GM19468 (cell line): ENCODE measurements at regions not wholly inside any gene's neighbourhood (a gene's known extent, or its start where the extent isn't known, plus 50 kb on each side); places are given as distances from the start of the nearest gene placed in this dataset.
"Not testable (repeated sequence)": the region's sequence is repeated elsewhere in the genome, so short reads cannot be mapped to it uniquely, and the experiment has no call there.

ENCODE experiments used
- ATAC-seq: cut with Tn5 transposase; IDR thresholded peaks from one replicate; pipeline ENCODE4 v1.9.1; 2021; ENCODE audit warnings: mild to moderate bottlenecking, moderate library complexity, moderate number of reproducible peaks; ENCODE audit not compliant: unreplicated experiment; ENCODE audit errors: extremely low read depth

DNA sequence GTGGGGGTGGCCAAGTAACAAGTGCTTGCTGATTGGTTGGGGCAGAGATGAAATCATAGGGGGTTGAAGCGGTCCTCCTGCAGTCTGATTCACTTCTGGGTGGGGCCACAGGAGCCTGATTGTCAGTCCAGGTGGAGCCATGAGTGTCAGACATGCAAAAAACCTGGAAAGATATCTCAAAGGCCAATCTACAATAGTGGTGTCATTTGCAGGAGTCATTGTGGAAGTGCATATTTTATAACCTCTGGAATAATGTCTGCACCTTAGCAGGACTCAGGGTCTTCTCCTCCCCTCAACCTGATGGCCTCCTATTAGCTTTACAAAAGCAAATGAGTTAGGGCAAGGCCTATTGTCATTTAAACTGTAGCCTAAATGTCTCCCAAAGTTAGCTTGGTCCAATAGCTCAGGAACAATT is 241.4 kb downstream of the NUAK1 start:
- no peak for ATAC-seq

DNA sequence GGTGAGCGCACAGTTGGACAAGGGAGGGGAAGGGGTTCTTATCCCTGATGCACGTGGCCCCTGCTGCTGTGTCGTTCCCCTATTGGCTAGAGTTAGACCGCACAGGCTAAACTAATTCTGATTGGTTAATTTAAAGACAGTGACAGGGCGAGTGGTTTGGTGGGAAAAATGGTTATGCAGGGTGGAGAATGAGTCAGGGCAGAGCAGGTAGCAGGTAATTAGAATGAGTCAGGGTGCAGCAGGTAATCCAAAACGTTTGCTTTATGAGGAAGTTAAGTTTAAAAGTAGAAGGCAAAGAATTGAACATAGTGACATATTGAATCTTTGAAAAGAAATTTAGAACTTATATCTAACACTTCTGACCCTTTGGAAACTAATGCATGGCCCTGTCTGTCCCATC is 240.5 kb downstream of the NUAK1 start:
- ATAC-seq, result not testable (repeated sequence)

DNA sequence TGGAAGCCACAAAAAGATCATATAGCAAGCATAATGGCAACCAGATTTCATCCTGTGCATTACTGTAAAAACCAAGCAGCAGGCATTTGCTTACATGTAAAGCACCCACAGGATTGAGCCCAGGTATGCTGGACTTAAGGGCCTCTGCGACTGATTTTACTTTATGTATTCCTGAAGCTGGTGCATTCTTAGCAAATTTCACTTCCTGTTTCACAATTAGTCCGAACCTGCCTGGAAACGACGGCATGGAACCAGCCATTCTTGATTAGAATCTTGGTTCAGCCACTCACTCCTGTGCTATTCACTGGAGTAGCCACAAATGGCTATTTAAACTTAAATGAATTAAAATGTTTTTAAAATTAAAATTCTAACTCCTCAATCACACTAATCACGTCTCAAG is 239.2 kb downstream of the NUAK1 start:
- ATAC-seq, result no peak

DNA sequence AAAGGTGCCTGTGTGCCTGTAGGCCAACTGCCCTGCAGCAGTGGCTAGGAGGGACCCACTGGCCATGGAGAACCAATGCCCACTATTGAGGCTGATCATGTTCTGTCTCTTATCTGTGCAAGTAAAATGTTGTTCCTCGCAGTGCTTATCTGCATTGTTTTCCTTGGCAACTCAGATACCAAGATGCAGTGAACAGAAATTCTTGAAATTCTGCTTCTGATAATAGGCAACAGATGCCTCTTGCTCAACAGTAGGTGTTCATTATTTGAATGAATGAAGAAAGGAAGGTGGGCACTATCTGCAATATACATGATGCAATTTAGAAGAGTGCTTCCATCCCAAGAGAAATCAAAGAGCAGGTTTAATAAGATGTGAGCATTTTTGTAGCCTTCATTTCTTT is 232.2 kb downstream of the NUAK1 start:
- ATAC-seq, result no peak

DNA sequence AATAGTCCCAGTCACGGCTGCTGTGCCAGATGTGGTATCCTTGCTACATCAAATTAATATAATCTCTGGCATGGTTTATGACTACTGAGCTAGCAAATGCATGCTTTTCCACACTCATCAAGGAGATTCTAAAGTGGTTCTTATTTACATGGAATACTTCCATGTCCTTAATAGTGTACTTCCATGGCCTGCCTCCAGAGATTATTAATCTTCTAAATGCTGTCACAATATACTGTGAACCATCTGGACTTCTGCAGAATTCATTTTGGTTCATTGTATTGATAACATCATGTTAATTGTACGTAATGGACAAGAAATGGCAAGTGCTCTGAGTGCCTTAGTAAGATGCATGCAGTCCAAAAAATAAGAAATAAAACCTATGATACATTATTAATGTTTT is 230.8 kb downstream of the NUAK1 start:
- ATAC-seq, result no peak

DNA sequence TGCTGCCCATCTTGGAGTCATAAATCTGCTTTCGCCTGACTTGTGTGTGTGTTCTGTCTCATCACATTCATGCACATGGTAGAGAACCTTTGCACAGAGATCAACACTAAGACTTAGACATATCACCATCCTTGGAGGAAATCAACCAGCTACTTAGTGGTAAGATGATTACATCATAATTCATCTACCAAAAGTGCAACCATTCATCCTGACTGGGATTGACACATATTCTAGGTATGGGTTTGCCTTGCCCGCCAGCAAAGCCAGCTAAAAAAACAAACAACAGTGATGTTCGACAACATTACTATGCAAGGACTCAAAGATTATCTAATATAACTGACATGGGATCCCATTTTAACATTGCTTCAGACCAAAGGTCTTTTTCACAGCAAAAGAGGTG is 228.7 kb downstream of the NUAK1 start:
- ATAC-seq, result no peak

DNA sequence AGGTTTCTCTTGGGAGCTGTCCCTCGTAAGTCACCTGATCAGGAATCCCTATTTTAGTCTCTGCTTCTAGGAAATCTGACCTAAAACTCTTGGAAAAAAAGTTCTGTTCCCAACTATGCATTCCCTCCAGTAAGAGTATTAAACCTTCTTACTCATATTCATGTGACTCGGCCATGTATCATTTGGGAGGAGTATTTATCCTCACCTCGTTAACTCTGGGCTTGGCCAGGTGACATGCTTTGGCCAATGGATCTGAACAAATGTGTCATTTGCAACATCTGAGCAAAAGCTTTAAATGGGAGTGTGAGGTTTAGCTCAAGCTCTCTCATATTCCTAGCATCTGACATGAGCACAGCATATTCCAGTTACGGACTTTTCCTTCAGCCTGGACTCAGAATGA is 226.8 kb downstream of the NUAK1 start:
- ATAC-seq, result no peak

DNA sequence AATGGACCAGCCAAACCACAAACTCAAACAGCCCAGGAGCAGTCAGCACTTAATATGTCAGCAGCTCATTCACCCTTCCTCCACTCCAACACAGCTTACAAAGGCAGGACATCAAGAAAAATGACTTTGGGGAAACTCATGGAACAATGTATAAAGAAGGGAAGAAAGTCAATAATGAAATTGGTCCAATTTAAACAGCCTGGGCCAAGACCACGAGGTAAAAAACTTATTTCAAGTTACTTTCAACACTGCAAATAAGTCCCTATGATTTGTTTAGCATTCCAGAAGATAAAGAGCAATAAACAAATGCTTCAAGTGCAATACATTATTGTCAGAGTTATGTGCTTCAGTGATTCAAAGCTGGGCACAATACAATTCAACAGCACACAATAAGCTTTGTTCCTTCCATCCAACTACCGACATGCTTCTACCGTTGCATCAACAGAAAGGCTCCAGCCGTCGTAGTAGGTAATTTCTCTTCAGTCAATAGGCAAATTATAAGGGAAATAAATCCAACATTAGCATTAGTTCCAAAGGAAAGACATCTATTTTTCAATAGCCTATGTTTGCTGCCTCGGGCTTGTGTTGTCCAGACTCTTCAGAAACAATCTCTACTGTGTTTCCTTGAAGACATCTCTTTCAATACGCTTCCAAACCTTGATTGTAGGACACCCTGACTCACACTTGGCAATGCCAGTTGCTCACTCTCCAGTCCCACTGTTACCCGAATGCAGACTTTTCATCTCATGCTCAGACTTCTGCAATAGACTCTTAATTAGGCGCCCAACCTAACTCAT is 225.7 kb downstream of the NUAK1 start:
- no peak for ATAC-seq

DNA sequence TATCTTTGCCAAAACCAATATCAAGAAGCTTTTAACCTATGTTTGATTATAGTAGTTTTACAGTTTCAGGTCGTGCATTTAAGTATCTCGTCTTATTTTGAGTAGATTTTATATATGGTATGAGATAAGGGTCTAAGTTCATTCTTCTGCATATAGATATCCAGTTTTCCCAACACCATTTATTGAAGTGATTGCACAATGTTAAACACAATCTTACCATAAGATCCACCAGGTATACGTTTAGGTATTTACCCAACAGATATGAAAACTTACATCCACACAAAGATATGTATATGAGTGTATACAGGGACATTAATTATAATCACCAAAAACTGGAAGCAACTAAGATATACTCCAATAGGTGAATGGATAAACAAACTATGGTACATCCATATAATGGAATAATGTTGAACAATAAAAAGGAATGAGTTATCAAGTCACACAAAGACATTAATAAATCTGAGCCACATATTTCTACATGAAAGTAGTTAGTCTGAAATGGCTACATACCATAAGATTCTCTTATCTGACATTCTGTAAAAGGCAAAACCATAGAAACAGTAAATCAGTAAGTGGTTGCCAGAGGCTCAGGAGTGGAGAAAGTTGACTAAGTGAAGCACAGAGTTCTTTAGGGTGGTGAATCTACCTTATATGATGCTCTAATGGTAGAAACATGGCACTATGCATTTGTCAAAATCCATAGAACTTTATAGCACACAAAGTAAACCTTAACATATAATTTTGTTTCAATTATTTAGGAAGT is 222.6 kb downstream of the NUAK1 start:
- no peak for ATAC-seq

DNA sequence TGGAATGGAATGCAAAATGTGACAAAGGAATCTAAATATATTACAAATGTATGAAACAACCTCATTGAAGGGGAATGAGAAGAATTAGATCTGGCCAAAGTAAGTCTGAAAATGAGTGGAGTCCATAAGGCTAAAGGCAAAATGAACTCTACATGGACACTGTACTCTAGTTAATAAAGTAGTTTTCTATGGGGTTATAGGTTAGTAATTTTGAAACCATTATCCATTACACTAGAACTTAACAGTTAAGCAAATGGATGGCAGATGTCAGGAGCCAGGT is 222.1 kb downstream of the NUAK1 start:
- no peak for ATAC-seq

DNA sequence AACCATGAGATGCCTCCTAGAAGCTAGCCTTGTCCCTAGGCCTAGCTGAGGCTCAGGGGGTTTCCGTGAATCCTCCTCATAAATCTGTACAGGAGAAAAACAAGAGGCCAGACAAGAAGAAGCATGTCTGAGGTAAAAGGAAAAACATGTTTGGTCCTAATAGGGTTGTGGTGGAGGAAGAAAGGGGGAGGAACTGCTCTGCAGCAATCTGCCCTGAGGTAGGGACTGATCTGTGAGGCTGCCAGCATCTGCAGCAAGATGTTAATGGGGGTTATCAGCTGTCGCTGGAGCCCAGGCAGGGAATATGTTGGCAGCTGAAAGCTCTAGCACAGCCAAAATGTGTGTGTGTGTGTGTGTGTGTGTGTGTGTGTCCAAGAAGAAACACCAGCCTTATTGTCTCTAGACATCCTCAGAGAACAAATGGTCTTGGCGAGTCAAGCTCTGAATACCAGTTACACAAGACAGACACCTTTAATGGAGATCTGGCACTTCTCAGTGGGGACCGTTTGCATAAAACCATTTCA is 218.5 kb downstream of the NUAK1 start:
- no peak for ATAC-seq

DNA sequence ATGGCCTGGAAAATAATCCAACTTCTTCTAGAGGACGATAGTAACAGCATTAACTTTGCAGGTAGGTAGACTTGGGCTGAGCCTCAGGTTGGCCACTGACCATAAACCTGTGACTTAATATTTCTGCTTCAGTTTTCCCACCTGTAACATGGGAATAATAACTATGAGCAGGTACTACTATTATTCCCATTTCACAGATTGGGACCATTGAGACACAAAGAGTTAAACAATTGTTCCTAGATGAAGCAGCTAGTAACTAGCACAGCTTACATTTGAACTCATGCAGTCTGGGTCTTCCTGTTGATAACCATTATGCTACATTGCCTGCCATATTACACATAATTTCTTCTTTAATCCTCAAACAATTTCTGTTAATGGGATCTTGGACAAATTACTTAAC is 217.7 kb downstream of the NUAK1 start:
- no peak for ATAC-seq

DNA sequence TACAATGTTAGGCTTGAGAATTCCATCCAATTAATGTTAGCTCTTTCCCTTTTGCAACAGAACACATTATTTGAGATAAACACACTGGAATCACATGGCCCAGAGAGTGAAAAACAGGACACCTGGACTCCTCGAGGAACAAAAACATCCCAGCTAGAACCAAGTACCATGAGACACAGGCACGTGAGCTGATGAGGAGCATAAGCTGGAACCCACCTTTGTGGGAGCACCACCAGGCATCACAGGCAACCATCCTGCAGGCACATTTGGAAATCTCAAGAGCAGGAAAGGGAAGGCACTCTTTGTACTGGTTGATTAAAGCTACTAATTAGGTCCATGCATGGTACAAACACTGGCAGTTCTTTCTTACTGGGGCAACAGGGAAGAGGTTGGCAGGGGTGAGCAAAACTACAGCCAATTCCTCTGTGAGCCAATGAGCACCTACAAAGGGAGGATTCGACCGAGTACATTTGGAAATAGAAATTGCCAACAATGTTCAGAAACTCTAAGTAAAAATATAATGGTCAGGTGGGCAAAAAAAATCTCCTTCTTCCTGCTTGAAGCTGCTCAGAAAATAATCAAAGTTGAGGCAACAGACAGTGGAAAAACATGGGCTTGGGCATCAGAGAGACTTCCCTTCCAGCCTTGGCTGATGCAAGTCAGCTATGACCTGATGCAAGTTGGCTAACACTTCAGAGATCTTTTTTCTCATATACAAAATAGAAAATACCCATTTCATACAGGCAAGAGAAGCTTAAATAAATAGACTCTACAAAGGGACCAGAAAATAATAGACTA is 216.7 kb downstream of the NUAK1 start:
- ATAC-seq, result no peak

DNA sequence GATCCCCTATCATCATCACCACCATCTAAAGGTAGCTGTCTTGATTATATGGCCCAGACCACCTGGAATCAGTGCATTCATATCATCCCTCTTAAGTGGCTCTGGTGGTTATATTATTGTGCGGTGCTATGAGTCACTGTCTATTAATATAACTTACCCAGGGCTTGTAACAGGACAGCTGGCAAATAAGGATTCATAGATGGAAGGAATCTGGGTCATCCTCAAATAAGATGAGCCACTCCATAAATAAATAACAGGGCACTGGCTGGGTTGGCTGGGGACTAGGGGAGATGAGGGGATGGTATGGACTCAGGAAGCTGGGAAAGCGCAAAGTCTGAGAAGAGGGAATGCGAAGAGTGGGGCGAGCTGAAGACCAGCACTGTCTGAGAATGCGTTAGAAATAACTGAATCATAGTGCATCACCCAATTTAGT is 216.1 kb downstream of the NUAK1 start:
- no peak for ATAC-seq

DNA sequence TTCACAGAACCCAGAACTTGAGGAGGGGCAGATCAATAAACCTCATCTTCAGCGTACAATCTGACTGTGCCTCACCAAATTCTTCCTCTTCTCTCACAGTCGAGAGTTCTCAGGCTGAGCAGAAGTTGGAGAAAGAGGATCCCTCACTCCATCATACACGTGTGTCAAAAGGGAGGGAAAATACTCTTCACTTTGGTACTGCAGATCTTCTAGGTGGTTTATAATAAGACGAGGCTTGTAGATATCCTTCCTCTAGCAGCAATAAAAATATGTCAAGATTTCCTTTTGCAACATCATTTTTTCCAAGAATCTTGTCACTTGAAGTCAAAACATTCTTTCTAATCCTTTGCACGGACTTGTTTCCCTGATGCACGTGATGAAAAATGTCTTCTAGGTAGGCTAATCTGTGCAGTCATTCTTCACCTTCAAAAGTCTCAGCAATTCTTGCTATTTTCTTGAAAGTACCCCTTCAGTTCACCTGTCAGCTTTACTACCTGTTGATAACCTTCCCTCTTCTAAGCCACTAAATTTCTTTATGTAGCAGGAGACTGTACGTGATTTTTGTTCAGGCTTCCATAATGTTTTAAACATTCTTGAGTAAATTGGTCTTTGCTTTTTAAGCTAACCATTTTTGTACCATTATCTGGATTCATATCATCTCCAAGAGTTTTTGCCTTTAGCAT is 214.1 kb downstream of the NUAK1 start:
- no peak for ATAC-seq

DNA sequence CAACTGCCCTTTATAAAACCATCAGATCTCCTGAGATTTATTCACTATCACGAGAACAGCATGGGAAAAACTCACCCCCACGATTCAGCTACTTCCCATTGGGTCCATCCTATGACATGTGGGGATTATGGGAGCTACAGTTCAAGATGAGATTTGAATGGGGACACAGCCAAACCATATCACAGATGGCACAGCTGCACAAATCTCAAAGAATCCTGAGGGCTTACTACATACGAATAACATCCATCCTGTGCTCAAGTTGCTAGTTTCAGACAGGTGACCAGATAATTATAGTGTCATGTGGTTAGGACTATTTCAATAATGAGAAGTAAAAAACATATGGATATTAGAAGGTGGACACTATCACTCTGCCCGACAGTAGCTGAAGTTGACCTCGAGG is 211.2 kb downstream of the NUAK1 start:
- ATAC-seq, result no peak

DNA sequence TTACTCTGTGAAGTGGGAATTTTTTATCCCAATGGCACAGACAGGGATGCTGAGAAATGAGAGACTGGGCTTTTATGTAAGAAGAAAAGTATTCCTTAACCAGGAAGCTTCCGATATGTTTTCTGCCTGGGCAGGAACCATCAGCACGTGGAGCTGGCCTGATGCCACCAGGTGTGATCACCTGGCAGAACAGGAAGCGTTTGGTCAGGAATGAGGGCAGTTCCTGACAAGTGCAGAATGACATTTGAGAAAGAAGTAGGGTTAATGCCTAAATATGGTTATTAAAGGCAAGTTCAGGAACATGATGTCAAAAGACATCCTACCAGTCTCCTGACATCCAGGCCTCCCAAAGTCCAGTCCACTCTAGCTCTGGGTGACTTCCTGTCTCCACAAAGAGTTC is 210.3 kb downstream of the NUAK1 start:
- no peak for ATAC-seq

DNA sequence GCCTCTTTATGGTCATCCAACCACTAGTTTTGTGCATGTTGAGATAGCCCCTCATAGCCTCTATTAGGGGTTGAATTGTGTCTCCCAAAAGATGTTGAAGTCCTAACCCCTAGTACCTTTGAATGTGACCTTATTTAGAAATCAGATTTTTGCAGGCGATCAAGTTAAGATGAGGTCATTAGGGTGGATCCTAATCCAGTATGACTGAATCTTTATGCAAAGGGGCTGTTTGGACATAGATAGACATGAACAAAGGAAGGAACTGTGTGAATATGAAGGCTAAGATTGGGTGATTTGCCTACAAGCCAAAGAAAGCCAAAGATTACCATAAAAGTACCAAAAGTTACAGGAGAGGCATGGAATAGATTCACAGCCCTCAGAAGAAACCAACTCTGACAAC is 209.6 kb downstream of the NUAK1 start:
- no peak for ATAC-seq

DNA sequence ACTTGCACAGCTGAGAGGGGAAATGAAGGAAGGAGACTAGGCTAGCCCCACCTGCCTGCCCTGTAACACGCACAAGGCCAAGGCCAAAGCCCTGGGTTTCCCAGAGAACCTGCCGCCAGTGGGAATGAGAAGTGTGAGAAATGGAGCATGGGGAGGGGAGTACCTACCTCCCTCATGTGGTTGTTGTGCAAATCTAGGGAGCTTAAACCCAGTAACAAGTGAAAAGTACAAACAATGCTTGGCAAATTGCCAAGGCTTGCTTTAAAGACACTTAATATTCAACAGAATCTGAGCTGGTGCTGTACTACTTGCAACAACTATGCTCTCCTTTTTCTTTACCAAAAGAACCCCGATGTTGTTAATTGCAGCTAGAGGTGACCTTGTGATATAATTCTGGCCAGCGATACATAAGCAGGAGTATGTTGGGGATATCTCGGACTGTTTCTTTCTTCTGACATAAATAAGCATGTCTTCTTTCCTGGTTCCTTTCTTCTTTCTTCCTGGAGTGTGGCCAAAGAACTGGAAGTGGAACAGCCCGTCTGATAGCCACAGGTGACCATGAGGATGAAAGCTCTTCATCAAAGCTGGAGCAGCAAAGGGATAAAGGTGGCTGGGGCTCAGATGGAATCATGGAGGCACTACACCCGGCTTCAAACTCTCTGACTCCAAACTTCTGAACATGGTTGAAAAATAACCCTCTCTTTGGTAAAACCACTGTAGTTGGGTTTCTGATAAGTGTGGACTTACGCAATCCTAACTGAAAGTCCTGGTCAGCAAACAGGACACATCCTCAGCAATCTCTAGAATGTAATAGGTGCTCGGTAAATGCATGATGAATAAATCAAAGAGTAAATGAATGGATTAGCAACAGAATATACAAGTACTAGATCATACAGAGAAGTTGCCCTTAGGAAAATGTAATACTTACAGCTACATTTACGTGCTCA is 207.9 kb downstream of the NUAK1 start:
- no peak for ATAC-seq
